PFSK-1 (cell line): ENCODE measurements at regions not wholly inside any gene's neighbourhood (a gene's known extent, or its start where the extent isn't known, plus 50 kb on each side); places are given as distances from the start of the nearest gene placed in this dataset.

Experiments
- FOXP2 ChIP-seq: optimal IDR thresholded peaks from 2 replicates; pipeline ENCODE3; 2011; ENCODE audit warnings: borderline replicate concordance, control low read depth, inconsistent platforms; ENCODE audit not compliant: insufficient read depth; ENCODE audit errors: extremely low read length, extremely low read depth
- POLR2AphosphoS5 ChIP-seq: IDR thresholded peaks from 2 replicates; pipeline ENCODE4 v1.6.1; 2012; ENCODE audit warnings: low read depth, mild to moderate bottlenecking, control low read depth, low read length, moderate library complexity
- REST ChIP-seq, 2 experiments: IDR thresholded peaks; 2 replicates each; pipeline versions ENCODE4 v1.6.1 to v1.8.0; 2011 to 2012; ENCODE audit warnings: low read depth in 2 of 2, low read length in 2 of 2, control low read depth in 1 of 2, inconsistent platforms in 1 of 2, mild to moderate bottlenecking in 1 of 2, moderate library complexity in 1 of 2; ENCODE audit not compliant: insufficient read depth in 1 of 2
- SIN3A ChIP-seq: IDR thresholded peaks from 2 replicates; pipeline ENCODE4 v1.6.1; 2012; ENCODE audit warnings: mild to moderate bottlenecking, low read length, moderate library complexity, borderline replicate concordance; ENCODE audit not compliant: insufficient read depth
- TAF1 ChIP-seq: IDR thresholded peaks from 2 replicates; pipeline ENCODE4 v1.6.1; 2012; ENCODE audit warnings: low read length, control low read depth, borderline replicate concordance; ENCODE audit not compliant: insufficient read depth

GRCh38 chr14:58966997-58967396, 221.5 kb upstream of the DAAM1 start:
- no peak for TF ChIP-seq POLR2AphosphoS5
- TF ChIP-seq SIN3A = no peak
- no peak for TF ChIP-seq FOXP2
- no peak for TF ChIP-seq REST (IDR thresholded peaks at IDR 0.05; ENCODE audit: insufficient read depth in 1 of 2, low read depth in 2 of 2, low read length in 2 of 2)
- no peak for TF ChIP-seq TAF1

GRCh38 chr14:58969951-58970751, 218.3 kb upstream of the DAAM1 start:
- TF ChIP-seq SIN3A (no peak), TAF1 (no peak), POLR2AphosphoS5 (no peak), REST (IDR thresholded peaks at IDR 0.05; ENCODE audit: insufficient read depth in 1 of 2, low read depth in 2 of 2, low read length in 2 of 2) (no peak), FOXP2 (no peak)

- no peak for TF ChIP-seq FOXP2
- TF ChIP-seq SIN3A = no peak
- no peak for TF ChIP-seq POLR2AphosphoS5
- no peak for TF ChIP-seq REST (IDR thresholded peaks at IDR 0.05; ENCODE audit: insufficient read depth in 1 of 2, low read depth in 2 of 2, low read length in 2 of 2)
- TF ChIP-seq TAF1 = no peak
These were observed 216.0 kb upstream of the DAAM1 start for GRCh38 chr14:58972233-58973017.

- TF ChIP-seq POLR2AphosphoS5 (no peak), TAF1 (no peak), SIN3A (no peak), FOXP2 (no peak), REST (IDR thresholded peaks at IDR 0.05; ENCODE audit: insufficient read depth in 1 of 2, low read depth in 2 of 2, low read length in 2 of 2) (no peak)
These were observed 211.1 kb upstream of the DAAM1 start for GRCh38 chr14:58977366-58977765.
